ENCODE measurements at regions not wholly inside any gene's neighbourhood (a gene's known extent, or its start where the extent isn't known, plus 50 kb on each side); places are given as distances from the start of the nearest gene placed in this dataset.
"Not testable (repeated sequence)": the region's sequence is repeated elsewhere in the genome, so short reads cannot be mapped to it uniquely, and the experiment has no call there.

DNA sequence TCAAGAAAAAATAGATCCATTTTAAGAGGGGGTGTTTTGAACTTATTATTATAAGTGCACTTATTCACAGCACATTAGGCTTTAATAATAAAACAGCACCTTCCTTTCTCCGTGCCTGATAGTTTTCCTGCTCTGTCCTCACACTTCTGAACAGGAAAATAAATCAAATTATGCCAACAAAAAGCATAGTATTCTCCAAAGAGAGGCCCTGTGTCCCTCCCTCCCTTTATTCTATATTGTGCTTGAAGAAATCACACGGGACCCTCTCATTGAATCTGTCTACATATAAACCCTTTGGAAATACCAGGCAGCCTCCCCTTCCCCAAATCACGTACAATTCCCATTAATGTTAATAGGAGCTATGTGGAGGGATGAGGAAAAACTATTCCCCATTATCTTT lies 462.9 kb upstream of the NRSN1 start:
- H3K4me1 ChIP-seq (ENCODE audit: control insufficient read depth, insufficient read depth, low read length), result peaks cover 9% of the 10 kb centered on the region
- H3K27me3 ChIP-seq (ENCODE audit: control insufficient read depth, insufficient read depth, low read length), result no peaks in the 10 kb centered on the region
- H3K36me3 ChIP-seq (ENCODE audit: control insufficient read depth, insufficient read depth, low read length), result no peaks in the 10 kb centered on the region
- no peak overlapping the region for H3K27ac ChIP-seq (ENCODE audit: low read length)
- DNase-seq, result no peak
- 100% methylated on average over 1 of the region's 3 CpGs for WGBS (ENCODE audit: insufficient coverage, low lambda C conversion rate)
- H3K4me3 ChIP-seq (ENCODE audit: low read length), result no peak overlapping the region
- H3K9me3 ChIP-seq (ENCODE audit: control insufficient read depth, low read depth, low read length), result no peaks in the 10 kb centered on the region

DNA sequence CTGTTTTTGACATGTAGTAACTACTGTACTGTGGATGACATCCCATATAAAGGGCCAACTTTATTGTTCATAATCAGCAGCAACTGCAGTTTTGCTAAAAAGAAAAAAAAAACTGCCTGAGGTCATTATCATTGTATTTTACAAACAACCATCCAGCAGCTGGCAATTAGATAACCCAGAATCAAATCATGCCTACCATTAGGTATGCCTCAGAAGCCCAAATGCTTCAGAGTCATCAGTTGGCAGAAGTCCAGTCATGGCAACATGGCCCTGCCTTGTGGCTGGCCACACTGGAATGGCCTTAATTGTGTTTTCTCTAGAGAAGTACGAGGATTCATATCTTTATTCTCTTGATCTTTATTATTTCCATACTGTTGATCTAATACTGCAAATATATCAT lies 462.4 kb upstream of the NRSN1 start:
- Histone ChIP-seq H3K27ac (ENCODE audit: low read length) (no peak overlapping the region), H3K27me3 (ENCODE audit: control insufficient read depth, insufficient read depth, low read length) (no peaks in the 10 kb centered on the region), H3K4me3 (ENCODE audit: low read length) (no peak overlapping the region), H3K36me3 (ENCODE audit: control insufficient read depth, insufficient read depth, low read length) (no peaks in the 10 kb centered on the region), H3K9me3 (ENCODE audit: control insufficient read depth, low read depth, low read length) (no peaks in the 10 kb centered on the region), H3K4me1 (ENCODE audit: control insufficient read depth, insufficient read depth, low read length) (peaks cover 6% of the 10 kb centered on the region)
- WGBS (ENCODE audit: insufficient coverage, low lambda C conversion rate), result no CpG with 5 or more reads among the region's 1 CpG
- DNase-seq, result no peak

- not testable (repeated sequence) for DNase-seq; H3K4me1 ChIP-seq (ENCODE audit: control insufficient read depth, insufficient read depth, low read length); H3K27me3 ChIP-seq (ENCODE audit: control insufficient read depth, insufficient read depth, low read length); H3K4me3 ChIP-seq (ENCODE audit: low read length); H3K36me3 ChIP-seq (ENCODE audit: control insufficient read depth, insufficient read depth, low read length); H3K9me3 ChIP-seq (ENCODE audit: control insufficient read depth, low read depth, low read length); H3K27ac ChIP-seq (ENCODE audit: low read length)
- no CpG with 5 or more reads among the region's 6 CpGs for WGBS (ENCODE audit: insufficient coverage, low lambda C conversion rate)
Observed at GRCh38 chr6:23665911-23666310, 460.1 kb upstream of the NRSN1 start.

- 100% methylated on average over 1 of the region's 5 CpGs for WGBS (ENCODE audit: insufficient coverage, low lambda C conversion rate)
- peaks cover 10% of the 10 kb centered on the region for H3K9me3 ChIP-seq (ENCODE audit: control insufficient read depth, low read depth, low read length)
- DNase-seq, result no peak
Observed at GRCh38 chr6:23672737-23673136, 453.3 kb upstream of the NRSN1 start.

DNA sequence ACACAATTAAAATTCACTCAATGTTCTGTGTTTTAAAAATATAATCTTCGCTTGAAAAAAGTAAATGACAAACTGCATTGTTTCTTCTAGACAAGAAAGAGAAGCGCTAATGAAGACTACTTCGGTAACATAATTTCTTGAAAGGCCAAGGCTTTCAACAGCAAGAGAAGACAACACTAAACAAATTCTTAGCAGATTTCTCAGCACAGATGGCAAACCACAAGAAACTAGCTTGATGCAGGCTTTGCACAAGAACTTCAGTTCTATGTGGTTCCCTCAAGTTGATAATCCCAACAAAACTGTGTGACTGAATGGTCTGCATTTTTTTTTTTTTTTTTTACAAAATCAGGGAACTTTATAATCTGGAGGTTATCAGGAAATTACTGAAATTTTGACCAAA lies 447.4 kb upstream of the NRSN1 start:
- H3K9me3 ChIP-seq (ENCODE audit: control insufficient read depth, low read depth, low read length), result no peaks in the 10 kb centered on the region
- no peaks in the 10 kb centered on the region for H3K4me1 ChIP-seq (ENCODE audit: control insufficient read depth, insufficient read depth, low read length)
- H3K36me3 ChIP-seq (ENCODE audit: control insufficient read depth, insufficient read depth, low read length), result no peaks in the 10 kb centered on the region
- 56% methylated on average over 2 of the region's 3 CpGs for WGBS (ENCODE audit: insufficient coverage, low lambda C conversion rate)
- no peaks in the 10 kb centered on the region for H3K27me3 ChIP-seq (ENCODE audit: control insufficient read depth, insufficient read depth, low read length)
- no peak overlapping the region for H3K27ac ChIP-seq (ENCODE audit: low read length)
- no peak overlapping the region for H3K4me3 ChIP-seq (ENCODE audit: low read length)
- no peak for DNase-seq

More at GRCh38 chr6:23672737-23673136, 453.3 kb upstream of the NRSN1 start:
- H3K4me1 ChIP-seq (ENCODE audit: control insufficient read depth, insufficient read depth, low read length), result no peaks in the 10 kb centered on the region
- no peak overlapping the region for H3K4me3 ChIP-seq (ENCODE audit: low read length)
- H3K27ac ChIP-seq (ENCODE audit: low read length), result no peak overlapping the region
- no peaks in the 10 kb centered on the region for H3K27me3 ChIP-seq (ENCODE audit: control insufficient read depth, insufficient read depth, low read length)
- H3K36me3 ChIP-seq (ENCODE audit: control insufficient read depth, insufficient read depth, low read length), result no peaks in the 10 kb centered on the region

GRCh38 chr6:23681743-23682142 lies 444.3 kb upstream of the NRSN1 start:
- Histone ChIP-seq H3K4me1 (ENCODE audit: control insufficient read depth, insufficient read depth, low read length) (no peaks in the 10 kb centered on the region), H3K4me3 (ENCODE audit: low read length) (no peak overlapping the region), H3K36me3 (ENCODE audit: control insufficient read depth, insufficient read depth, low read length) (no peaks in the 10 kb centered on the region), H3K27me3 (ENCODE audit: control insufficient read depth, insufficient read depth, low read length) (no peaks in the 10 kb centered on the region), H3K27ac (ENCODE audit: low read length) (no peak overlapping the region), H3K9me3 (ENCODE audit: control insufficient read depth, low read depth, low read length) (no peaks in the 10 kb centered on the region)
- DNase-seq, result no peak
- 0% methylated on average over 1 of the region's 3 CpGs for WGBS (ENCODE audit: insufficient coverage, low lambda C conversion rate)

DNA sequence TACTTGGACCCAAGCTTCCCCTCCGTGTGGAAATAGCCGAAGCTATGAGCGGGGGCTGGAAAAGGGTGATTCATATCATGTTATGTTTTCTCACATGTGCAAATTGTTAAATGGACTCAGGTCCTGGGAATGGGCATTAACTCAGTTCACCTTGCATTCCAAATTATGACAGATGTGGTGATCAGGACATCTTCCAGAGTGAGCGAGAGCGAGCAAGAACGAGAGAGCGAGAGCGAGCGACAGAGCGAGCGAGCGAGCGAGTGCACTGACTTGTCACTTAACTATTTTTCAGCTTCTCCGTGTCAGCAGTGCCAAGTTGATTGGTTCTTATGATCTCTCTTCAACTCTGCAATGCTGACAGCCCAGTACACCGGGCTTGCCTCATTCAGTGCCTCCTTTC lies 437.4 kb upstream of the NRSN1 start:
- no peak for DNase-seq
- H3K27ac ChIP-seq (ENCODE audit: low read length), result no peak overlapping the region
- H3K27me3 ChIP-seq (ENCODE audit: control insufficient read depth, insufficient read depth, low read length), result no peaks in the 10 kb centered on the region
- H3K4me3 ChIP-seq (ENCODE audit: low read length), result no peak overlapping the region
- whole genome bisulfite sequencing (ENCODE audit: insufficient coverage, low lambda C conversion rate), result 40% methylated on average over 2 of the region's 15 CpGs
- H3K9me3 ChIP-seq (ENCODE audit: control insufficient read depth, low read depth, low read length), result no peaks in the 10 kb centered on the region
- no peaks in the 10 kb centered on the region for H3K36me3 ChIP-seq (ENCODE audit: control insufficient read depth, insufficient read depth, low read length)
- no peaks in the 10 kb centered on the region for H3K4me1 ChIP-seq (ENCODE audit: control insufficient read depth, insufficient read depth, low read length)

GRCh38 chr6:23690453-23691049 lies 435.5 kb upstream of the NRSN1 start:
- no peak for DNase-seq
- H3K9me3 ChIP-seq (ENCODE audit: control insufficient read depth, low read depth, low read length), result no peaks in the 10 kb centered on the region
- no peak overlapping the region for H3K27ac ChIP-seq (ENCODE audit: low read length)
- no peaks in the 10 kb centered on the region for H3K27me3 ChIP-seq (ENCODE audit: control insufficient read depth, insufficient read depth, low read length)
- no peaks in the 10 kb centered on the region for H3K36me3 ChIP-seq (ENCODE audit: control insufficient read depth, insufficient read depth, low read length)
- WGBS (ENCODE audit: insufficient coverage, low lambda C conversion rate), result 89% methylated on average over 3 of the region's 5 CpGs
- H3K4me1 ChIP-seq (ENCODE audit: control insufficient read depth, insufficient read depth, low read length), result no peaks in the 10 kb centered on the region
- H3K4me3 ChIP-seq (ENCODE audit: low read length), result no peak overlapping the region

DNA sequence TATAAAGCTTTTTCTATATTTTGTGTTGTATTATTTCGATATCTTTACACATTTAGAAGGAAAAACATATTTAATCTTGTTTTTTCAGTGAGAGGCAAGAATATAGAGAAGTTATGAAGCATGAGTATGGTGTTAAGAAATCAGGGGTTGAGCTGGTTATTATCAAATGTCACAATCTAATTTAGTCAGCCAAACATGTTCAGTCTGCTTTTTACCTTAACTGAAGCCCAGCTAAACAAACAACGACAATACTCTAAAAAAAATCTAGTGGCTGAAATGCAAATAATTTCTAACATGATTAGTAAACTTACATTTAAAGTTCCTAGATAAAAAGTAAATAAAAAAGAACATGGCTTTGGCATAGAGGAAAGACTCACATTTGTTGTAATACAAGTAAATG lies 433.8 kb upstream of the NRSN1 start:
- Histone ChIP-seq H3K36me3 (ENCODE audit: control insufficient read depth, insufficient read depth, low read length) (no peaks in the 10 kb centered on the region), H3K9me3 (ENCODE audit: control insufficient read depth, low read depth, low read length) (no peaks in the 10 kb centered on the region), H3K4me1 (ENCODE audit: control insufficient read depth, insufficient read depth, low read length) (no peaks in the 10 kb centered on the region), H3K27ac (ENCODE audit: low read length) (no peak overlapping the region), H3K27me3 (ENCODE audit: control insufficient read depth, insufficient read depth, low read length) (no peaks in the 10 kb centered on the region), H3K4me3 (ENCODE audit: low read length) (no peak overlapping the region)
- WGBS (ENCODE audit: insufficient coverage, low lambda C conversion rate), result 83% methylated on average over 1 of the region's 2 CpGs
- DNase-seq, result no peak

- DNase-seq, result peak in 1 of 2 donors; percentile 3
- no peaks in the 10 kb centered on the region for H3K36me3 ChIP-seq (ENCODE audit: control insufficient read depth, insufficient read depth, low read length)
- no CpG with 5 or more reads among the region's 4 CpGs for WGBS (ENCODE audit: insufficient coverage, low lambda C conversion rate)
- no peaks in the 10 kb centered on the region for H3K4me1 ChIP-seq (ENCODE audit: control insufficient read depth, insufficient read depth, low read length)
- no peaks in the 10 kb centered on the region for H3K9me3 ChIP-seq (ENCODE audit: control insufficient read depth, low read depth, low read length)
- no peak overlapping the region for H3K4me3 ChIP-seq (ENCODE audit: low read length)
- H3K27me3 ChIP-seq (ENCODE audit: control insufficient read depth, insufficient read depth, low read length), result no peaks in the 10 kb centered on the region
- no peak overlapping the region for H3K27ac ChIP-seq (ENCODE audit: low read length)
Observed at GRCh38 chr6:23696992-23697391, 429.0 kb upstream of the NRSN1 start.

GRCh38 chr6:23704479-23705052 lies 421.4 kb upstream of the NRSN1 start:
- no peaks in the 10 kb centered on the region for H3K4me1 ChIP-seq (ENCODE audit: control insufficient read depth, insufficient read depth, low read length)
- no peaks in the 10 kb centered on the region for H3K9me3 ChIP-seq (ENCODE audit: control insufficient read depth, low read depth, low read length)
- no CpG with 5 or more reads among the region's 2 CpGs for WGBS (ENCODE audit: insufficient coverage, low lambda C conversion rate)
- H3K27me3 ChIP-seq (ENCODE audit: control insufficient read depth, insufficient read depth, low read length), result no peaks in the 10 kb centered on the region
- DNase-seq, result no peak
- H3K4me3 ChIP-seq (ENCODE audit: low read length), result no peak overlapping the region
- H3K36me3 ChIP-seq (ENCODE audit: control insufficient read depth, insufficient read depth, low read length), result no peaks in the 10 kb centered on the region
- no peak overlapping the region for H3K27ac ChIP-seq (ENCODE audit: low read length)

Measured in large intestine (tissue), 3 donors.